ENCODE measurements at regions not wholly inside any gene's neighbourhood (a gene's known extent, or its start where the extent isn't known, plus 50 kb on each side); places are given as distances from the start of the nearest gene placed in this dataset.
"Not testable (repeated sequence)": the region's sequence is repeated elsewhere in the genome, so short reads cannot be mapped to it uniquely, and the experiment has no call there.

DNA sequence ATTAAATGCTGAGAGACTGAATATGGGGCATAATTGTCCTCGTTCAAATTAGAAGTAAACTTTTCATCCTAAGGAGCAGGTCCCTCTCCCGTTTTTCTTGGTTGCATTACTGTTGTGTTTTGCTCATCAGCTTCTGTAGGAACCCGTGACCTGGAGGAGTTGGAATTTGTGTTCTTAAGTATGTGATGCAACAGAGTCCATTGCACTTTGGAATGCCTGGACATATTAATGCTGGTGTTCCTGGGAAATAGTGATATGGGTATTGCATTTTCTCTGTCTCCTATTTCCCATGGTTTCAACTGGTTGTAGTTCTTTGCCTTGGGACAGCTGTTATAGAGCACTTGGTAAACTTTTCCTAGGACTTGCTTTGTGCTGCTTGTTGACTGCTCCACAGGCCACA is 417.8 kb upstream of the LCORL start:
- no peak for DNase-seq (ENCODE audit: low read depth)

GRCh38 chr4:18435781-18436180 is 414.2 kb upstream of the LCORL start:
- Histone ChIP-seq H3K4me1 (ENCODE audit: control insufficient read depth, insufficient read depth, low read length) (no peaks in the 10 kb centered on the region), H3K36me3 (ENCODE audit: control insufficient read depth, insufficient read depth, low read length, severe bottlenecking) (no peaks in the 10 kb centered on the region), H3K9me3 (ENCODE audit: control insufficient read depth, low read length) (no peaks in the 10 kb centered on the region), H3K27me3 (replicated peaks; ENCODE audit: control insufficient read depth, insufficient read depth, low read length) (no peaks in the 10 kb centered on the region), H3K4me3 (ENCODE audit: low read length) (no peak overlapping the region), H3K9ac (ENCODE audit: low read length) (no peak overlapping the region)
- DNase-seq (ENCODE audit: low read depth), result no peak

More for the DNA sequence above, 417.8 kb upstream of the LCORL start:
- Histone ChIP-seq H3K4me3 (ENCODE audit: low read length) (no peak overlapping the region), H3K9ac (ENCODE audit: low read length) (no peak overlapping the region), H3K27me3 (replicated peaks; ENCODE audit: control insufficient read depth, insufficient read depth, low read length) (no peaks in the 10 kb centered on the region), H3K4me1 (ENCODE audit: control insufficient read depth, insufficient read depth, low read length) (no peaks in the 10 kb centered on the region), H3K9me3 (ENCODE audit: control insufficient read depth, low read length) (no peaks in the 10 kb centered on the region), H3K36me3 (ENCODE audit: control insufficient read depth, insufficient read depth, low read length, severe bottlenecking) (no peaks in the 10 kb centered on the region)

DNA sequence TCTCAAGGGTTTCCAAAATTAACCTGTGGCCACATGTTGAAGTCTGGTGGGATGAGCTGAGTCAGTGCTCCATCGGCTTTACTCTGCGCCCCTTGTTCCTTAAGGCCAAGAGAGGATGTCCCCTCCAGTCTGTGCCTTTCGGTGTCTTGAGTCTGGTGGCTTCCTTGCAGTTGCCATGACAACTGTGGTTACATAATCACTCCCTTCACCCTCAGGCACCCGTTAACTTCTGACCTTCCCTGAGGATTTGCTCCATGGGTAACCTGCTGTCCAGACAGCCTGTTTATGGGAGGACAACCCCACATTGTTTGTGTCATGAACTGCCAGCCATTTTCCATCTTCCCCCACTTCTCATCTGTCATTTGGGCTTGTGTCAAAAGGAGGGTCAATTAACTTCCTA is 401.1 kb upstream of the LCORL start:
- H3K4me1 ChIP-seq (ENCODE audit: control insufficient read depth, insufficient read depth, low read length), result no peaks in the 10 kb centered on the region
- H3K4me3 ChIP-seq (ENCODE audit: low read length), result no peak overlapping the region
- no peak for DNase-seq (ENCODE audit: low read depth)
- H3K27me3 ChIP-seq (replicated peaks; ENCODE audit: control insufficient read depth, insufficient read depth, low read length), result no peaks in the 10 kb centered on the region
- H3K9ac ChIP-seq (ENCODE audit: low read length), result no peak overlapping the region
- H3K36me3 ChIP-seq (ENCODE audit: control insufficient read depth, insufficient read depth, low read length, severe bottlenecking), result no peaks in the 10 kb centered on the region
- H3K9me3 ChIP-seq (ENCODE audit: control insufficient read depth, low read length), result peaks cover 2% of the 10 kb centered on the region

DNA sequence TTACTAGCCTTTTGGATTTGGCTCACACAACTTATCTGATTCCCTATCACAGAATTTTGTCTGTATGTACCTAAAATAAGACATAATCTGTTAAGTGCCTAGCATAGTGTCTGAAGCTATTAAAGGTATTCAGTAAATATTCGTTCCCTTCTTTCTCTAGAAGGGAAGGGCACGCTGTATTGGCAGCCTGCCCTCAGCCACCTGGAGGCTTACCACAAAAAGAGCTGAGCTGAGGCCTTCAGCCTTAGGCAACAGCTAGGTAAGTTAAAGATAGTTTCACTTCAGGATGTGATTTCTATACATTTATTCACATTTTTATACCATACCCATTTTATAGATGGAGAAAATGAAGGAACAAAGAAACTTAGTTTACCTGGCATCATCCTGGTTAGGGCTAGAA is 400.0 kb upstream of the LCORL start:
- H3K9me3 ChIP-seq (ENCODE audit: control insufficient read depth, low read length), result peaks cover 2% of the 10 kb centered on the region
- no peaks in the 10 kb centered on the region for H3K4me1 ChIP-seq (ENCODE audit: control insufficient read depth, insufficient read depth, low read length)
- H3K9ac ChIP-seq (ENCODE audit: low read length), result no peak overlapping the region
- no peak overlapping the region for H3K4me3 ChIP-seq (ENCODE audit: low read length)
- H3K27me3 ChIP-seq (replicated peaks; ENCODE audit: control insufficient read depth, insufficient read depth, low read length), result no peaks in the 10 kb centered on the region
- DNase-seq (ENCODE audit: low read depth), result no peak
- H3K36me3 ChIP-seq (ENCODE audit: control insufficient read depth, insufficient read depth, low read length, severe bottlenecking), result no peaks in the 10 kb centered on the region

GRCh38 chr4:18419780-18420179 is 398.2 kb upstream of the LCORL start:
- Histone ChIP-seq H3K27me3 (replicated peaks; ENCODE audit: control insufficient read depth, insufficient read depth, low read length) (no peaks in the 10 kb centered on the region), H3K9ac (ENCODE audit: low read length) (no peak overlapping the region), H3K9me3 (ENCODE audit: control insufficient read depth, low read length) (peaks cover 2% of the 10 kb centered on the region), H3K4me1 (ENCODE audit: control insufficient read depth, insufficient read depth, low read length) (no peaks in the 10 kb centered on the region), H3K36me3 (ENCODE audit: control insufficient read depth, insufficient read depth, low read length, severe bottlenecking) (no peaks in the 10 kb centered on the region), H3K4me3 (ENCODE audit: low read length) (no peak overlapping the region)
- no peak for DNase-seq (ENCODE audit: low read depth)

- H3K4me1 ChIP-seq (ENCODE audit: control insufficient read depth, insufficient read depth, low read length); H3K9me3 ChIP-seq (ENCODE audit: control insufficient read depth, low read length); H3K4me3 ChIP-seq (ENCODE audit: low read length); H3K27me3 ChIP-seq (replicated peaks; ENCODE audit: control insufficient read depth, insufficient read depth, low read length); H3K9ac ChIP-seq (ENCODE audit: low read length); DNase-seq (ENCODE audit: low read depth); H3K36me3 ChIP-seq (ENCODE audit: control insufficient read depth, insufficient read depth, low read length, severe bottlenecking): not testable (repeated sequence)
These were observed 396.8 kb upstream of the LCORL start for GRCh38 chr4:18418195-18418898.

DNA sequence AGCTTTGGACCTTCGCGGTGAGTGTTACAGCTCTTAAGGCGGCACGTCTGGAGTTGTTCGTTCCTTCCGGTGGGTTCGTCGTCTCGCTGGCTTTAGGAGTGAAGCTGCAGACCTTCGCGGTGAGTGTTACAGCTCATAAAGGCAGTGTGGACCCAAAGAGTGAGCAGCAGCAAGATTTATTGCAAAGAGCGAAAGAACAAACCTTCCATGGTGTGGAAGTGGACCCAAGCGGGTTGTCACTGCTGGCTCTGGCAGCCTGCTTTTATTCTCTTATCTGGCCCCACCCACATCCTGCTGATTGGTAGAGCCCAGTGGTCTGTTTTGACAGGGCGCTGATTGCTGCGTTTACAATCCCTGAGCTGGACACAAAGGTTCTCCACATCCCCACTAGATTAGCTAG is 396.1 kb upstream of the LCORL start:
- DNase-seq (ENCODE audit: low read depth); H3K4me1 ChIP-seq (ENCODE audit: control insufficient read depth, insufficient read depth, low read length); H3K9ac ChIP-seq (ENCODE audit: low read length); H3K36me3 ChIP-seq (ENCODE audit: control insufficient read depth, insufficient read depth, low read length, severe bottlenecking); H3K27me3 ChIP-seq (replicated peaks; ENCODE audit: control insufficient read depth, insufficient read depth, low read length); H3K4me3 ChIP-seq (ENCODE audit: low read length); H3K9me3 ChIP-seq (ENCODE audit: control insufficient read depth, low read length): not testable (repeated sequence)

DNA sequence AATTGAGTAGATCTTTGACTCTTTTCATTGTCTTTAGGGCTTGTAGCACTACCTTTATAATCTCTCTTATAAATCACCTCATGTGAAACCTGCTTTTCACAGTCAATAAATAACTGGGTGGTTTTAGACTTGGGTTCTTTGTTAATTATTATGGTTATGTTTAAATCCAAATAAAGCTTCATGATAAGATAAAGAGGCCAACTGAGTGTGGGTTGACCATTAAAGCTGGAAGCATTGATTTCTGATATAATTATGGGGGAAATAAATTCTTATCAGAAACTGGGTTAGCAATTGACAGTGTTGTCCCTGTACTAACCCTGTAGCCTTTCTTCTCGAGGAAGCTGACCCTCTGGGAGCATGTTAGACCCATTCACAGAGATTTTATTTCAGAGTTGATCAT is 384.7 kb upstream of the LCORL start:
- Histone ChIP-seq H3K4me1 (ENCODE audit: control insufficient read depth, insufficient read depth, low read length) (peaks cover 8% of the 10 kb centered on the region), H3K36me3 (ENCODE audit: control insufficient read depth, insufficient read depth, low read length, severe bottlenecking) (no peaks in the 10 kb centered on the region), H3K9me3 (ENCODE audit: control insufficient read depth, low read length) (no peaks in the 10 kb centered on the region), H3K4me3 (ENCODE audit: low read length) (no peak overlapping the region), H3K9ac (ENCODE audit: low read length) (no peak overlapping the region), H3K27me3 (replicated peaks; ENCODE audit: control insufficient read depth, insufficient read depth, low read length) (no peaks in the 10 kb centered on the region)
- DNase-seq (ENCODE audit: low read depth), result no peak

- Histone ChIP-seq H3K4me3 (ENCODE audit: low read length) (no peak overlapping the region), H3K36me3 (ENCODE audit: control insufficient read depth, insufficient read depth, low read length, severe bottlenecking) (no peaks in the 10 kb centered on the region), H3K9ac (ENCODE audit: low read length) (no peak overlapping the region), H3K4me1 (ENCODE audit: control insufficient read depth, insufficient read depth, low read length) (peaks cover 8% of the 10 kb centered on the region), H3K27me3 (replicated peaks; ENCODE audit: control insufficient read depth, insufficient read depth, low read length) (no peaks in the 10 kb centered on the region), H3K9me3 (ENCODE audit: control insufficient read depth, low read length) (no peaks in the 10 kb centered on the region)
- DNase-seq (ENCODE audit: low read depth), result no peak
These were observed 383.5 kb upstream of the LCORL start for GRCh38 chr4:18405054-18405453.

DNA sequence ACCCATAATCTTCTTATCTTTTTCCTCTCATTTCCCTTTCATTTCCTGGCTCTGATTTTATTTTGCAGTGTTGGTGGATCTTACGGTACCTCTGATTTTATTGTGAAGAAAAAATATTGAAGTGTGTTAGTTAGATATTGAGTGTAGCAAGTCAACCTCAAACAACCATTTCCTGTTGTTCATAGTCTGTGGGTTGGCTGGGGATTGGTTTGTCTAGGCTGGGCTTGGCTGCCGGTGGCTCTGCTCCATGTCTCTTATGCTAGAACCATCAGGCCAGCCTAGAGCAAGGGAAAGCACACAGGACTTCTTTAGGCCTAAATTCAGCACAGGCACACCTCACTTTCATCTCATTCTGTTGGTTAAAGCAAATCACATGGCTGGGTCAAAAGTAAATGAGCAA is 383.1 kb upstream of the LCORL start:
- Histone ChIP-seq H3K36me3 (ENCODE audit: control insufficient read depth, insufficient read depth, low read length, severe bottlenecking) (no peaks in the 10 kb centered on the region), H3K9ac (ENCODE audit: low read length) (no peak overlapping the region), H3K4me3 (ENCODE audit: low read length) (no peak overlapping the region), H3K4me1 (ENCODE audit: control insufficient read depth, insufficient read depth, low read length) (peaks cover 8% of the 10 kb centered on the region), H3K9me3 (ENCODE audit: control insufficient read depth, low read length) (no peaks in the 10 kb centered on the region), H3K27me3 (replicated peaks; ENCODE audit: control insufficient read depth, insufficient read depth, low read length) (no peaks in the 10 kb centered on the region)
- DNase-seq (ENCODE audit: low read depth), result no peak

- Histone ChIP-seq H3K9me3 (ENCODE audit: control insufficient read depth, low read length) (no peaks in the 10 kb centered on the region), H3K9ac (ENCODE audit: low read length) (no peak overlapping the region), H3K36me3 (ENCODE audit: control insufficient read depth, insufficient read depth, low read length, severe bottlenecking) (no peaks in the 10 kb centered on the region), H3K4me1 (ENCODE audit: control insufficient read depth, insufficient read depth, low read length) (peaks cover 8% of the 10 kb centered on the region), H3K4me3 (ENCODE audit: low read length) (no peak overlapping the region), H3K27me3 (replicated peaks; ENCODE audit: control insufficient read depth, insufficient read depth, low read length) (no peaks in the 10 kb centered on the region)
- no peak for DNase-seq (ENCODE audit: low read depth)
These were observed 381.8 kb upstream of the LCORL start for GRCh38 chr4:18403327-18403726.

DNA sequence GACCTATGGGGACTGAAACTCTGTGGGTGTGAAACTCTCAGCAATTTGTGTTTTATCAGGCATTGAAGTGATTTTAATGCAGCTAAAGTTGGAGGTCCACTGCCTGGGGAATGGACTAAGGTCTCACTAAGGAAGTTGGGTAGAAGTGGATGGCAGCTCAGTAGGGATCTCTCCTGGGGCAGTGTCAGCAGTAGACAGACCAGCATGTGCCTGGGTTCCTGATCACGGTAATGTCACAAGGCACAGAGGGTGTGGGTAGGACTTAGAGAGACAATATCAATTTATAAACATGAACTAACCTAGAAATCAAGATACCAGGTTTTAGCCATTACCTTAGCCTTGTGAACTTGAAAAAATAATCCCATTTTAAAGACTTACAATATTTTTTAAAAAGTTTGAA is 380.3 kb upstream of the LCORL start:
- no peaks in the 10 kb centered on the region for H3K27me3 ChIP-seq (replicated peaks; ENCODE audit: control insufficient read depth, insufficient read depth, low read length)
- DNase-seq (ENCODE audit: low read depth), result no peak
- no peaks in the 10 kb centered on the region for H3K36me3 ChIP-seq (ENCODE audit: control insufficient read depth, insufficient read depth, low read length, severe bottlenecking)
- H3K9ac ChIP-seq (ENCODE audit: low read length), result no peak overlapping the region
- H3K4me3 ChIP-seq (ENCODE audit: low read length), result no peak overlapping the region
- H3K4me1 ChIP-seq (ENCODE audit: control insufficient read depth, insufficient read depth, low read length), result peaks cover 8% of the 10 kb centered on the region
- no peaks in the 10 kb centered on the region for H3K9me3 ChIP-seq (ENCODE audit: control insufficient read depth, low read length)
